ENCODE measurements at regions not wholly inside any gene's neighbourhood (a gene's known extent, or its start where the extent isn't known, plus 50 kb on each side); places are given as distances from the start of the nearest gene placed in this dataset.

- no peak for DNase-seq
These were observed 358.3 kb downstream of the ZNF516 start for GRCh38 chr18:76136701-76137100.

GRCh38 chr18:76134628-76135027, 360.4 kb downstream of the ZNF516 start:
- H3K9me3 ChIP-seq = no peaks in the 10 kb centered on the region
- H3K36me3 ChIP-seq = no peaks in the 10 kb centered on the region
- DNase-seq = no peak
- no peak overlapping the region for H3K4me3 ChIP-seq
- no peak overlapping the region for H3K27ac ChIP-seq
- H3K4me1 ChIP-seq = no peaks in the 10 kb centered on the region
- no peaks in the 10 kb centered on the region for H3K27me3 ChIP-seq
- TF ChIP-seq POLR2A (IDR thresholded peaks at IDR 0.05) = no peak
- no peak for TF ChIP-seq CTCF (IDR thresholded peaks at IDR 0.05)

More at GRCh38 chr18:76136701-76137100, 358.3 kb downstream of the ZNF516 start:
- H3K36me3 ChIP-seq = no peaks in the 10 kb centered on the region
- no peaks in the 10 kb centered on the region for H3K4me1 ChIP-seq
- no peaks in the 10 kb centered on the region for H3K9me3 ChIP-seq
- no peaks in the 10 kb centered on the region for H3K27me3 ChIP-seq
- no peak for TF ChIP-seq CTCF (IDR thresholded peaks at IDR 0.05)
- TF ChIP-seq POLR2A (IDR thresholded peaks at IDR 0.05) = no peak
- H3K4me3 ChIP-seq = no peak overlapping the region
- no peak overlapping the region for H3K27ac ChIP-seq

GRCh38 chr18:76133873-76134272, 361.2 kb downstream of the ZNF516 start:
- Histone ChIP-seq H3K4me3 (no peak overlapping the region), H3K4me1 (no peaks in the 10 kb centered on the region), H3K9me3 (no peaks in the 10 kb centered on the region), H3K27ac (no peak overlapping the region), H3K36me3 (no peaks in the 10 kb centered on the region), H3K27me3 (no peaks in the 10 kb centered on the region)
- no peak for TF ChIP-seq CTCF (IDR thresholded peaks at IDR 0.05)
- no peak for TF ChIP-seq POLR2A (IDR thresholded peaks at IDR 0.05)
- no peak for DNase-seq

- no peaks in the 10 kb centered on the region for H3K4me1 ChIP-seq
- H3K27me3 ChIP-seq = no peaks in the 10 kb centered on the region
- no peak overlapping the region for H3K27ac ChIP-seq
- TF ChIP-seq CTCF (IDR thresholded peaks at IDR 0.05) = no peak
- no peak for TF ChIP-seq POLR2A (IDR thresholded peaks at IDR 0.05)
- DNase-seq = no peak
- no peak overlapping the region for H3K4me3 ChIP-seq
- no peaks in the 10 kb centered on the region for H3K36me3 ChIP-seq
- H3K9me3 ChIP-seq = no peaks in the 10 kb centered on the region
These were observed 363.3 kb downstream of the ZNF516 start for GRCh38 chr18:76131738-76132137.

GRCh38 chr18:76130845-76131244, 364.2 kb downstream of the ZNF516 start:
- no peaks in the 10 kb centered on the region for H3K36me3 ChIP-seq
- DNase-seq = no peak
- no peak overlapping the region for H3K4me3 ChIP-seq
- TF ChIP-seq CTCF (IDR thresholded peaks at IDR 0.05) (no peak), POLR2A (IDR thresholded peaks at IDR 0.05) (no peak)
- H3K27me3 ChIP-seq = no peaks in the 10 kb centered on the region
- H3K27ac ChIP-seq = no peak overlapping the region
- H3K4me1 ChIP-seq = no peaks in the 10 kb centered on the region
- no peaks in the 10 kb centered on the region for H3K9me3 ChIP-seq

- Histone ChIP-seq H3K4me3 (no peak overlapping the region), H3K9me3 (no peaks in the 10 kb centered on the region), H3K4me1 (no peaks in the 10 kb centered on the region), H3K36me3 (no peaks in the 10 kb centered on the region), H3K27ac (no peak overlapping the region), H3K27me3 (no peaks in the 10 kb centered on the region)
- DNase-seq = no peak
- TF ChIP-seq CTCF (IDR thresholded peaks at IDR 0.05) = no peak
- no peak for TF ChIP-seq POLR2A (IDR thresholded peaks at IDR 0.05)
These were observed 368.7 kb downstream of the ZNF516 start for GRCh38 chr18:76126327-76126726.
